Skin of body (tissue), 1 donor: ENCODE measurements at regions not wholly inside any gene's neighbourhood (a gene's known extent, or its start where the extent isn't known, plus 50 kb on each side); places are given as distances from the start of the nearest gene placed in this dataset.
"Not testable (repeated sequence)": the region's sequence is repeated elsewhere in the genome, so short reads cannot be mapped to it uniquely, and the experiment has no call there.

Experiments used
- DNase-seq: peaks from one replicate; lab custom pipeline; 2025; lab: John Stamatoyannopoulos, UW

DNA sequence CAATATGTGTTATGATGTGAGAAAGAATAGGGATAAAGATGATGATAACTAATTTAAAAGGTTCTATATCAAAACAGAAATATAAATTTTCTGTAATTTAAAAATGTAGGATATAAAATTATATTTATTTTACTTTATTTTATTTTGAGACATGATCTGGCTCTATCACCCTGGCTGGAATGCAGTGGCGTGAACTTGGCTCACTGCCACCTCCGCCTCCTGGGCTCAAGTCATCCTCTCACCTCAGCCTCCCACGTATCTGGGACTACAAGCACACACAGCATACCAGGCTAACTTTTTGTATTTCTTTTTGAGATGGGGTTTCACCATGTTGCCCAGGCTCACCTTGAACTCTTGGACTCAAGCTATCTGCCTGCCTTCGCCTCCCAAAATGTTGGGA, 214.9 kb upstream of the SLITRK1 start:
- no peak for DNase-seq

DNA sequence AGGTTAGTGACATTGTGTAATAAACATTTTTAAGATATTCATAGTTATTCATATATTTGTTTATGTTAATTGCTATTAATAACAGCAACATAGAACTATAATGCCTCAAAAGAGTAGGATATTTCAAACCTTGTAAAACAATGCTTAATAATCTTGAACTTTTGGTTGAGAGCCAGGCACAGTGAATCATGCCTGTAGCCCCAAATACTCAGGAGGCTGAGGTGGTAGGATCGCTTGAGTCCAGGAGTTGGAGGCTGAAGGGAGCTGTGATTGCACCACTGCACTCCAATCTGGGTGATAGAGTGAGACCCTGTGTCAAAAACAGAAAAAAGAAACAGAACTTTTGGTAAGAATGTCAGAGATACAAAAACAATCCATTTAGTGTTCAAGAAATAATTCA, 213.9 kb upstream of the SLITRK1 start:
- no peak for DNase-seq

DNA sequence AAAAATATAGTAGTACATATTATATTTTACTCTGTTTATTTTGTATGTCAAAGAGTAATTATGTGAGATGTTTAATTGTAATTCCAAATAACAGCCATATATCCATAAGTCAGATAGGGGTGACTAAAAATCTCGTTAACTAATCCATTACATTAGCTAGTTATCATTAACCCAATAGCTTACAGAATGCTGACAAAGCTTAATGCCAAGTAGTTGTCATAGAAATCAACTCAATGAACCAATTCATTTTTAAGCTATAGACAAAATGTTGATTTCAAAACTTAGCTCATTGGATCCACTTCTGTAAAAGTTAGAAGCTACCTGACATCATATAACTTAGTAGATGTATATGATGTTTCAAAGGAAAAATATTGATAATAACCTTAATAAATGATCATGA, 206.7 kb upstream of the SLITRK1 start:
- no peak for DNase-seq

DNA sequence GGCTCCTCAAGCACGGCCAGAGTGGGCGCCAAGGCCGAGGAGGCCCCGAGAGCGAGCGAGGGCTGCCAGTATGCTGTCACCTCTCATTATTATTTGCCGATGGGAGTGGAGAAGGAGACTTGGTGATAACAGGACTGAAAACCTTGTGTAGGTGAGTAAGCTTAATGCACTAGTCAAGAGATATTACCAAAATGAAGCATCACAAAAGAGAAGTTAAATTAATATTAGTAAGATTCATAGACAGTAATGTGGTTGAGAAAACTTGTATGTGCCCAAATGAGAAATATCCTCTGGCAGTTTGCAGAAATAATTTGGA, 204.5 kb upstream of the SLITRK1 start:
- DNase-seq, result no peak

DNA sequence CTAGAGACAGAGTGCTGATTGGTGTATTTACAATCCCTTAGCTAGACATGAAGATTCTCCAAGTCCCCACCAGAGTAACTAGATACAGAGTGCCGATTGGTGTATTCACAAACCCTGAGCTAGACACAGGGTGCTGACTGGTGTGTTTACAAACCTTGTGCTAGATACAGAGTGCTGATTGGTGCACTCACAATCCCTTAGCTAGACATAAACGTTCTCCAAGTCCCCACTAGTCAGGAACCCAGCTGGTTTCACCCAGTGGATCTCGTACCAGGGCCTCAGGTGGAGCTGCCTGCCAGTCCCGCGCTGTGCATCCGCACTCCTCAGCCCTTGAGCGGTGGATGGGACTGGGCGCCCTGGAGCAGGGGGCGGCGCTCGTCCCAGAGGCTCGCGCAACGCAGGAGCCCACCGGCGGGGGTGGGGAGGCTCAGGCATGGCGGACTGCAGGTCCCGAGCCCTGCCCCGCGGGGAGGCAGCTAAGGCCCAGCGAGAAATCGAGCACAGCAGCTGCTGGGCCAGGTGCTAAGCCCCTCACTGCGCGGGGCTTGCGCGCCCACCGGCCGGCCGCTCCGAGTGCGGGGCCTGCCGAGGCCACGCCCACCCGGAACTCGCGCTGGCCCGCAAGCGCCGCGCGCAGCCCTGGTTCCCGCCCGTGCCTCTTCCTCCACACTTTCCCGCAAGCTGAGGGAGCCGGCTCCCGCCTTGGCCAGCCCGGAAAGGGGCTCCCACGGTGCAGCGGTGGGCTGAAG, 204.0 kb upstream of the SLITRK1 start:
- not testable (repeated sequence) for DNase-seq

DNA sequence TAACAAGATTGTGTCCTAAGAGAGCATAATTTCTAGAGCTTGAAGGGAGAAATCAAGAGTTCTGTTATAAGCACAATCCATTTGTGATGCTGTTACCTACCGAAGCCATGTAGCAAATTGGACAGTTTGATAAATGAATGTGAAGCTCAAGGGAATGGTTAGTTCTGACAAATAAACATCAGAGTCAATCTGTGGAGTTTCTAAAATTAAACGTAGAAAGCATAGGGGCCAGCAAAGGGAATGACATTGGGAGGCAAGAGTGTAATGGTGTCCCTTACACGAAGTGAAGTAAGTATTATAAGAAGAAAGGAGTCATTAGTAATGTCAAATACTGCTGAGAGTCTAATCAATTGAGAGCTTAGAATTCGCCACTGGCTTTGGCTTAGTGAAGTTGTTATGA, 200.2 kb upstream of the SLITRK1 start:
- no peak for DNase-seq

DNA sequence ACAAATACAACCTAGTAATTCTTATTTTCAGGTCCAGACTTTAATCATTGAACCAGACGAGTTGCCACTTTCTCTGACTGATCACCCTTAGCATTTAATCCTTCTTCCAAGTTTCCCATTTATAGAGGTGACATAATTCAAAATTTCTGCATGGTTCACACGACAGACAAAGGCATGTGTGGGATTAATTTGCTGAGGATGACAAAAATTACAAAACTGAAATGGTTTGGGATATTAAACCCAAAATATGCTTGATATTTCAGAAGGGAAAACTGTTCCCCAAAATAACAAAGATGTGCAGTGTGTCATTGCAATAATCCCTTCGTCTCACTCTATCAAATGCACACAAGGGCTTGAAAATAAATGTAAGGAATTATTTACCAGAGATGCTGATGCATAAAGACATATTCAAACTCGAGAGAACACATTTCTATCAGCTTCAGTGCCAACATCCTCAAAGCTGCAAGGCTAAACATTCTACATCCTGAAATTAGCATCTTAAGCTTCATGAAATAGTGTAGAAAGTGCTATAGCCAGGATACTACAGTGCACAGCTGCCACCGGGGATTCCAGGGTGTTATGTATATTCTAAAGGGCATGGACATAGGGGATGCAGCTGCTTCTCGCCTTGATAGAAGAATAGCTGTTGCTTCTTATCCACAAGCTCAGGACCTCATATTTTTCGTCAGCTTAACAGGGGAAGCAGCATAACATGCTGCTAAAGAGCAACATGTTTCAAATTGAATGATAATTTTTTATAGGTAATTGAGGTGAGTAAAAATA, 198.7 kb upstream of the SLITRK1 start:
- no peak for DNase-seq

DNA sequence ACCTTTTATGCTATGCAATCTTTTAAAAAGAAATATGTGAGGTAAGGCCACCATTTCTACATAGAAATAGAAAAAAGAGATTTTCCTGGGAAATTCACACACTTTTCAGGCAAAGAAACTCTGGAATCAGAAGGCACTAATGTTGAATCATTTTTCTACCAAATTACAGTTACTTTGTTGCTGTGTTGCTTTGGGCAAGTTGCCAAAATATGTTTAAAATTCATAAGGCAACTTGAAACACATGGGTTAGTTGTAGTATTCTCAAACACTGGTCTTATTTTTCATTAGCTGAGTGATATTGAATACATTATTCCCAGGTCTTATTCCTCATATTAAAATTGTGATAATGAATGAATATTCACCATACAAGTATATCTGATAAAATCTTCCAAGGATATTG, 195.0 kb upstream of the SLITRK1 start:
- no peak for DNase-seq

DNA sequence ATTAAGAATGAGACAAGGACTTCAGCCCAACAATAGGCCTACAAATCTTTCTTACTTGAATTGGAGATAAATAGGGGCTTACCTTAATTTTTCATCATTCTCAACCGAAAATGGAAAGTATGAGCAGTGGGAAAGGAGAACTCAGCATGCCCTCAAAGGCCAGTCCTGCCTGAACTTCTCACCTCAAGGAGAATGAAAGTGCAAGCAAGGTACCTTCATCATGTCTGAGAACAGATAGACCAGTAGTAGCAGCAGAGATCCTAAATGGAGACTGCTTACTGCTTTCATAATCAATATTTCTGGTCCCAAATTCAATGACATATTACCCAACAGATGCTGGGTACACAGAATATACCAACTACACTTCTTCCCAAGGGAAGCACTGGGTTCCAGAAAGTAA, 194.0 kb upstream of the SLITRK1 start:
- no peak for DNase-seq

DNA sequence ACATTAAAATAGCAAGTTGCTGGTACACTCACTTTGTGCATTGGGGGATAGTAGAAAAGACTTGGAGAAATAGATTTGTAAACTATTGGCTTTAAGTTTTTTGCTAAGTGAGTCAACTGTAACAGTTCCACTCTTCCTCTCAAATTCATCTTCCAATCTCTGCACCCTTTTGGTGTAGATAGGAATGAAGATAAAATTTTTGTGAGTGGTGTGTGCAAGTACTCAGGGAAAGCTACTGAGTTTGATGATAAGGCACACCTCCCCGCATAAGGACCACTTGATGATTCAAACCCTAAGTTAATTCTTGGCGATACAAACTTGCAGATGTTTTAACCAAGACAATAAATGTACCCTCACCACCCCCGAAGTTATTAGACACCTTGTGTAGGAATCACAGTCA, 168.3 kb upstream of the SLITRK1 start:
- no peak for DNase-seq

DNA sequence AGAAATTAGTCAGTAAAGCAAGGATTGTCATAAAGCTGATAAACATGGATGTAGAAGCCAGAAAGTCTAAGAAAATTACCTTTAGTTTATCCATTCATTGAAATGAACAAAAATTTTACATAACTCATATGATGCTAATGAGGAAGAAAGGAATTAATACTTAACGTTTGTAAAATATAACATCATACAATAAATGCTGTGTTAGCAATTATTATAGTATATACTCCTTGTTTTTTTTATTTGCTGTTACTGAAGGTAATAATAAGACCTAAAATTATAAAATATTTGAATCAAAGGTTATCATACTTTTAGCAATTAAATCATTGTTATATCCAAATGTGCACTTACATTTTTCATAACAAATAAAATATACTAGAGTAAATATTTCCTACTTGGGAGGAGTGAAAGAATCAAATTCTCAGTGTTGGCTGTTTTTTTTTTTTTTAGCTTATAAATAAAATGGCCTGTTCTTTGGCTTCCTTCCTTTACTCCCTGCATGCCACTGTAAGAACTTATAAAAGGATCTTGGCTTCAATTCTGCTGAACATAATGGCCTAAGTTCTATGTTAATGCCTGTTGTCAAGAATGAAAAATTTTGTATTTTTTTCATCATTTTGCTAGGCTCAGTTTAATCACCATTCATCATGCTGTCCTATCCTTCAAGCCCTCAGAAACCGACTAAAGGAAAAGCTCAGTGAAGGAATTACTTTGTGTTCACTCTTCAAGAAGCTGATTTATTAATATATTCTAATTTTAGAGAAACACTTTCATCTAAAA, 167.4 kb upstream of the SLITRK1 start:
- DNase-seq, result no peak

DNA sequence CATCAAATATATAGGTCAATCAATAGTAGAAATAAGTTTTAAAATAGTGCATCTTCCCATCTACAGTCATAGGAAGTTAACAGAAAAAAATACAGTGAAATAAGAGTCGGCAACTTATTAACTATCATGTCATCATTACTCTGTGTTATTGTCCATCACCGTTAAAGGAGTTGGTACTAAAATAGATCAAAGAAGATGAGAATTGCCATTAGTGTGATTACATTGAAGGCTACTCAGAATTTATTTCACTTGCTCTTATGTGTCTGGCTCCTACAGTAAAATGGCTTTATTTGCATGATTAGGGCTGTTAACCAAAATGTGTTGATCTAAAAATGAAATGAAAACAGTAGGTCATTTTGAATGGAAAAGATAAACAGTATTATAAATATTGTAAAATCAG, 162.5 kb upstream of the SLITRK1 start:
- no peak for DNase-seq

DNA sequence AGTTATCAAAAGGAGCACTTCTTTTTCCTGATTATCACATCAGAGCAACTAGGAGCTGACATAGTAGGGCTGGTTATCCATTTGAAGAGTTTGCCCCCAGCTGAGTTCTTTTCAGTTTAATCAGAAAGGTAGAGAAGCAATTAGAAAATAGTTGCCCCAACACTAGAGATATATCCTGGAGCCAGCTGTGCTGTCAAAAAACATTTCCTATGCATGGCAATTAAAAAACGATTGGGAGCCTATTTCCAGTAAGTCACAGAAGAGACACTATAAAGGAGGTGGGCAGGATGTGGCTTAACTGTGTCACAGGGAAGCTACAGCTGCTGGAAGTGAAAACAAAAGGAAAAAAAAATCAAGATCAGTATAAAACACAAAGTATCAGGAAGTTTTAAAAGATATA, 155.7 kb upstream of the SLITRK1 start:
- DNase-seq, result no peak

DNA sequence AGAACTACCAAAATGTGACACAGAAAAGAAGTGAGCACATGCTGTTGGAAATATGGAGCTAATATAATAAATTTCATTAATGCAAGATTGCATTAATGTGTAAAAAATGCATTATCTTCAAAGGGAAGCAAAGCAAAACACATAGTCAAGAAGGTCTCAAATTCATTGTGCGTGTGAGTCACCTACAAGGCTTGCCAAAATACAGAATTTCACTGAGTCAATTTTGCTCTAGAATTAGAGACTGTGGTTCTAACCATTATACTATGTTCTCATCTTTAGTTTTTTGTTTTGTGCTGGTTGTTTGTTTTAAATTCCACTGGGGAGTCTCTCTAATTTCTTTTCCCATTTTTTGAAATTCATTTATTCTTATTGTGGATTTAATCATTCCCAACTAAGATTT, 149.8 kb upstream of the SLITRK1 start:
- DNase-seq, result no peak

DNA sequence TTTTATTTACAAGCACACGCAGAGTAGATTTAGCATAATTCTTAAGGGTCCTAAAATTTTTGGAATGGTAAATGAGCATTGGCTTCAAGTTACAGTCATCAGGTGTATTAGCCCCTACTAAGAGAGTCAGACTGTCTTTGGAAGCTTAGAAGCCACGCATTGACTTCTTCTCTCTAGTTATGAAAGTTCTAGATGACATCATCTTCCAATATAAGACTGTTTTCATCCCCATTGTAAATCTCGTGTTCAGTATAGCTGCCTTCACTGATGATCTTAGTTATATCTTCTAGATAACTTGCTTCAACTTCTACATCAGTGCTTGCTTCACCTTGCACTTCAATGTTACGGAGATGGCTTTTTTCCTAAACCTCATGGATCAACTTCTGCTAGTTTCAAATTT, 148.8 kb upstream of the SLITRK1 start:
- DNase-seq, result no peak

DNA sequence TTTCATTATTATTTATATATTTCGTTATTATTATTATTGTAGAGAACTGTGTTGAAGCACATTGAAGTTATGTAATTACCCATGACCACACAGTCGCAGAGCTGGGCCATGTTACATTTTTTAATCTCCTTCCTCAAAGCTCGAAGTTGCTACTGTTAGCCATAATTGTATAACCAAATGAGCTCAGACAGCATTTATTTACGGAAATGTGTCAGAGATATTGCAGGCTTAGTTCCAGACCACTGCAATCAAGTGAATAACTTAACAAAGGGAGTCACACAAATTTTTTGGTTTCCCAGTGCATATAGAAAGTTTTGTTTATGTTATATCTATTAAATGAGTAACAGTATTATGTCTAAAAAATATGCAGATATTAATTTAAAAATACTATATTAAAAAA, 147.1 kb upstream of the SLITRK1 start:
- no peak for DNase-seq

DNA sequence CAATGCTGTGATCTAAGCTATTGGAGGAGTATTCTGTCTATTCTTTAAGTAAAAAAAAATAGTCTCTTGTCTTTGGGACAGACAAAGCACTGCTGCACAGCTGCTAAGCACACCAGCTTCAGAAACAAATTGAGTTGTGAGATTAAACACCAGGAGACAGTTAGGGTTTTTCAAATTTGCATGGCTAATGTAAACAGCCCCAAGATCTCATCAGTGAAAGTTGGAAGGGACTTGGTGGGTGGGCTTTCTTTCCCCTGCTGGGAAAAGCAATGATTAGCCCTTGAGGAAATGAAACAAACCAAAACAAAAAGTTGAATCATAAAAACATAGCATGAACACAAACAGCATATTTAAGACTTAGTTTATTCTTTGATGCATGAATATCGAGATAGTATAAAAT, 143.6 kb upstream of the SLITRK1 start:
- no peak for DNase-seq

DNA sequence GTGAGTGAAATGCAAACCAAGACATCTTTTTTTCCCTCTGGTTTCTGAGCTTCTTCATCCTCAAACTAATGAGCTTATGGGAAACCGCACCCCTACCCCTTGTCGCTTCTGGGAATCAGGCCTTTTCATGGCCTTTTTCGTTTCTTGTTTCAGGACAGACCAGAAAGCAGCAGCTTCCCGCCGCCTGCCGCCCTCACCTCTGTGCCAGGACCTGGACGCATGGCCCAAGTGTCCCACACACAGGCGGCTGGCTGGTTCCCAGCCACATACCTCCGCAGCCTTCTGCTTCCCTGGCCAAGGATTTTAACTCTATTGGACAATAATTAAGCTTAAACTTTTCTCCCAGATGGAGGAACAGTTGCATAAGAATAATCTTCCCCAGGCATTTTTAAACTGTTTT, 114.1 kb upstream of the SLITRK1 start:
- DNase-seq, result no peak

DNA sequence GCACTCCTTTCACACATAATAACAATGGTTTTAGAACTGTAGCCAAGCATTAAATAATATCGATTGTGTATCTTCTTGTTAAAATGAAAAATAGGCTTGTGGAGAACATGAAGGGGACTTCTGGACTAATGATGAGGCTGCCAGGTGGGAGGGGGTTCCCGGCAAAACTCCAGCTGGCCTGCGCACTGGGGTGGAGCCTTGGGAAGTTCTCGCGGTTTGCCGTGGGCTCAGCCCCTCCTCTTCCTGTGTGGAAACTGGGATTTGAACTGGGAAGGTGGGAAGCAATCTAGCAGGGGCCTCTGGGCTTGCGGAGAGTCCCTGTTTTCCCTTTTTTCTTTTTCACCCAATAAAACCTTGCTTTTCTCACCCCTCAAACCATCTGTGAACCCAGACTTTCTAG, 113.7 kb upstream of the SLITRK1 start:
- DNase-seq, result no peak

DNA sequence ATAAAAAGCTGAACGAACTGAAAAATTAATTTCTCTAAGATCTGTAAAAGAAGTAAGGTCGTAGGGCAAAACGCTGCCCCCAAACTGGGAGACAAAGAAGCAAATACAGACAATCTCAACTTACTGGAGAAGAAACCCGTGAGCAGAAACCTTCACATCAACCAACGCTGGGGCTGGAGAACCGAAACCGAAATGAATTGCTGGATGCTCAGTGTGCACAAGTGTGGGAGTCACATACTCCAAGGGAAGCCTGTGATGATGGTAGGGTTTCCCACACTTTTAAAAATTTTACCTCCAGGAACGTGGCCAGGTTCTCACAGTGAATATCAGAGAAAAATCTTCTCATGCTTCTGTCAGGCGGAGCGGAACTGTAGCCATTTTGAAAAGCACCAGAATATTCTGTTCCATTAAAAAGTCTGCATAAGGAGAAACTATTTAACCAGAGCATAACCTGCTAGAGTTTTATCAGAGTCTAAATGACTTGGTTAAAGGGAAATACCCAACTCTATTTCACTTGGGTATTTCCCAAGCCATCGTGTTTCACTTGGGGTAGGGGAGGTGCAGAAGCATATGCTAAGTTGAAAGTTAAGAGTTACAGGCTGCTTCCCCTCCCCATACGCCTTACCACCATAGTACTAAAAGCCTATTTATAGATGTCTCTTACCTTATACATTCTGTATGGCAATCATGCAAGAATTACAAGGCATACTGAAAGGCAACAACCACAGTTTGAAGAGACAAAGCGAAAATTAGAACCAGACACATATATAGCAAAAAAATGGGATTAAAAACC, 110.5 kb upstream of the SLITRK1 start:
- DNase-seq, result no peak

DNA sequence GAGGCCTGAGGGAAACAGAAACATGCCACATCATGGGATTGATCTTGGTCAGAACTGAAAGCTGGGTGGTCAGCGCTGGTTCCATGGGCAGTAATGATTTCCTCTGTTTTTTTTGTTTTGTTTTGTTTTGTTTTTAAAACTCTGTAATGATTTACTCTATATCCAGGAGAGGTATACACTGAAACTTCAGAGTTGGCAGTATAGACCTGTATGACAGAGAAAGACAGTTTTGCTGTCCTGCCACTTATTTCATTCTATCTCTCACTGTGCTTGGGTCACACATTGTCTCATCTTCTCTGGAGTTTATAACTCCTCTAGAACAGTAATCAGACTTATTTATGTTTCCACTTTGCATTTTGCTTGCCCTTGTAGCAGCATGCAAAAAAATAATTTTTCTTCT, 105.1 kb upstream of the SLITRK1 start:
- DNase-seq, result no peak

DNA sequence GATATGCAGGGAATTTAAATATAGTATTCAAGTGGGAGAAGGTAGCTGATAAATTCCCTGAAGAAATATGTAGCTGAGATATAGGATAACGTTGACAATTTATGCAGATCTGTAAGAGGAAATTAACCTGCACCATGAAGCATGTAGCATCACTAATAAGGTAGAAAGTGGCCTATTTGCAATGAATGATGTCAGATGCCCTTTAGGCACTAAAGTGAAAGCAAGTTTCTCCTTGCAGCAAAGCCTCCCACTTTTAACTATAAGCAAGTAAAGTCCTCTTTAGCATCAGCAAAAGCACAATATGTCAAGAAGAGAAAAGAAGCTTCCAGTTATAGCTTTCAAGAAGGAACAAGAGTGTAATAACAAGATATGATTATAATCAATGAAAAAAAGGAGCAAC, 102.5 kb upstream of the SLITRK1 start:
- no peak for DNase-seq
